ENCODE measurements at regions not wholly inside any gene's neighbourhood (a gene's known extent, or its start where the extent isn't known, plus 50 kb on each side); places are given as distances from the start of the nearest gene placed in this dataset.

GRCh38 chr20:46789339-46790028 is 80.0 kb downstream of the SLC2A10 start:
- no peak overlapping the region for H2BK5ac ChIP-seq (ENCODE audit: low read depth, low read length, poor library complexity, severe bottlenecking)
- H3K4me3 ChIP-seq (ENCODE audit: insufficient read depth in 1 of 2, low read depth in 1 of 2, low read length in 2 of 2), result no peak overlapping the region
- H4K8ac ChIP-seq (ENCODE audit: low read length), result no peak overlapping the region
- no peaks in the 10 kb centered on the region for H3K36me3 ChIP-seq (ENCODE audit: control insufficient read depth in 1 of 2, insufficient read depth in 2 of 2, low read depth in 1 of 2, low read length in 2 of 2)
- H3K14ac ChIP-seq (ENCODE audit: low read length in 2 of 2), result no peak overlapping the region
- H2BK12ac ChIP-seq (ENCODE audit: low read length in 2 of 2), result no peak overlapping the region
- H3K9me3 ChIP-seq (ENCODE audit: control insufficient read depth, low read length), result no peaks in the 10 kb centered on the region
- peaks cover 0 to 60% of the 10 kb centered on the region in 2 experiments for H3K27me3 ChIP-seq (ENCODE audit: control insufficient read depth in 1 of 2, insufficient read depth in 1 of 2, low read length in 2 of 2)
- H3K18ac ChIP-seq (ENCODE audit: low read depth in 1 of 2, low read length in 2 of 2), result no peak overlapping the region
- H3K4me2 ChIP-seq (ENCODE audit: low read length, poor library complexity, severe bottlenecking), result no peak overlapping the region
- H2AFZ ChIP-seq (ENCODE audit: low read depth, low read length), result no peak overlapping the region
- no peak overlapping the region for H2BK120ac ChIP-seq (ENCODE audit: low read depth, low read length)
- no peak overlapping the region for H4K91ac ChIP-seq (ENCODE audit: low read length)
- no peak overlapping the region for H2BK15ac ChIP-seq (ENCODE audit: low read depth, poor library complexity, severe bottlenecking)
- no peaks in the 10 kb centered on the region for H3K79me1 ChIP-seq (replicated peaks; ENCODE audit: low read length, poor library complexity, severe bottlenecking)
- no peak overlapping the region for H3K9ac ChIP-seq (ENCODE audit: low read length)
- no peak overlapping the region for H2AK5ac ChIP-seq (ENCODE audit: low read length, severe bottlenecking)
- DNase-seq, result no peak
- no peak overlapping the region for H3K4ac ChIP-seq (ENCODE audit: low read depth in 1 of 2, low read length in 2 of 2)
- 92% methylated on average over 10 of the region's 13 CpGs for WGBS
- H3K27ac ChIP-seq (ENCODE audit: low read length, poor library complexity, severe bottlenecking), result no peak overlapping the region
- no peaks in the 10 kb centered on the region for H3K4me1 ChIP-seq (ENCODE audit: control insufficient read depth, insufficient read depth, low read depth, low read length)
- no peak overlapping the region for H3K23ac ChIP-seq (ENCODE audit: low read length in 2 of 2)

GRCh38 chr20:46791722-46792416 is 82.4 kb downstream of the SLC2A10 start:
- H3K4me3 ChIP-seq (ENCODE audit: insufficient read depth in 1 of 2, low read depth in 1 of 2, low read length in 2 of 2), result peak overlapping the region in 1 of 2 experiments; percentile 21
- H3K23ac ChIP-seq (ENCODE audit: low read length in 2 of 2), result no peak overlapping the region
- WGBS, result 71% methylated on average over 10 of the region's 10 CpGs
- H3K27me3 ChIP-seq (ENCODE audit: control insufficient read depth in 1 of 2, insufficient read depth in 1 of 2, low read length in 2 of 2), result peaks cover 0 to 75% of the 10 kb centered on the region in 2 experiments
- H3K27ac ChIP-seq (ENCODE audit: low read length, poor library complexity, severe bottlenecking), result no peak overlapping the region
- no peak overlapping the region for H2BK12ac ChIP-seq (ENCODE audit: low read length in 2 of 2)
- H3K4me1 ChIP-seq (ENCODE audit: control insufficient read depth, insufficient read depth, low read depth, low read length), result no peaks in the 10 kb centered on the region
- no peak overlapping the region for H3K9ac ChIP-seq (ENCODE audit: low read length)
- no peak for DNase-seq
- H3K79me1 ChIP-seq (replicated peaks; ENCODE audit: low read length, poor library complexity, severe bottlenecking), result no peaks in the 10 kb centered on the region
- no peaks in the 10 kb centered on the region for H3K36me3 ChIP-seq (ENCODE audit: control insufficient read depth in 1 of 2, insufficient read depth in 2 of 2, low read depth in 1 of 2, low read length in 2 of 2)
- no peak overlapping the region for H2BK5ac ChIP-seq (ENCODE audit: low read depth, low read length, poor library complexity, severe bottlenecking)
- no peak overlapping the region for H3K18ac ChIP-seq (ENCODE audit: low read depth in 1 of 2, low read length in 2 of 2)
- no peak overlapping the region for H3K14ac ChIP-seq (ENCODE audit: low read length in 2 of 2)
- no peak overlapping the region for H2AK5ac ChIP-seq (ENCODE audit: low read length, severe bottlenecking)
- H2AFZ ChIP-seq (ENCODE audit: low read depth, low read length), result no peak overlapping the region
- no peak overlapping the region for H4K8ac ChIP-seq (ENCODE audit: low read length)
- H2BK15ac ChIP-seq (ENCODE audit: low read depth, poor library complexity, severe bottlenecking), result no peak overlapping the region
- no peak overlapping the region for H4K91ac ChIP-seq (ENCODE audit: low read length)
- no peak overlapping the region for H2BK120ac ChIP-seq (ENCODE audit: low read depth, low read length)
- H3K9me3 ChIP-seq (ENCODE audit: control insufficient read depth, low read length), result no peaks in the 10 kb centered on the region
- H3K4ac ChIP-seq (ENCODE audit: low read depth in 1 of 2, low read length in 2 of 2), result no peak overlapping the region
- H3K4me2 ChIP-seq (ENCODE audit: low read length, poor library complexity, severe bottlenecking), result no peak overlapping the region

- H3K4me2 ChIP-seq (ENCODE audit: low read length, poor library complexity, severe bottlenecking), result no peak overlapping the region
- H2BK15ac ChIP-seq (ENCODE audit: low read depth, poor library complexity, severe bottlenecking), result no peak overlapping the region
- peaks cover 4% of the 10 kb centered on the region for H3K9me3 ChIP-seq (ENCODE audit: control insufficient read depth, low read length)
- peaks cover 0 to 94% of the 10 kb centered on the region in 2 experiments for H3K27me3 ChIP-seq (ENCODE audit: control insufficient read depth in 1 of 2, insufficient read depth in 1 of 2, low read length in 2 of 2)
- DNase-seq, result no peak
- H3K14ac ChIP-seq (ENCODE audit: low read length in 2 of 2), result no peak overlapping the region
- H2BK12ac ChIP-seq (ENCODE audit: low read length in 2 of 2), result no peak overlapping the region
- H3K4ac ChIP-seq (ENCODE audit: low read depth in 1 of 2, low read length in 2 of 2), result no peak overlapping the region
- no peak overlapping the region for H2AK5ac ChIP-seq (ENCODE audit: low read length, severe bottlenecking)
- H3K27ac ChIP-seq (ENCODE audit: low read length, poor library complexity, severe bottlenecking), result no peak overlapping the region
- no peak overlapping the region for H2BK5ac ChIP-seq (ENCODE audit: low read depth, low read length, poor library complexity, severe bottlenecking)
- H2BK120ac ChIP-seq (ENCODE audit: low read depth, low read length), result no peak overlapping the region
- no peak overlapping the region for H3K23ac ChIP-seq (ENCODE audit: low read length in 2 of 2)
- no peak overlapping the region for H3K9ac ChIP-seq (ENCODE audit: low read length)
- H3K4me3 ChIP-seq (ENCODE audit: insufficient read depth in 1 of 2, low read depth in 1 of 2, low read length in 2 of 2), result no peak overlapping the region
- no peak overlapping the region for H2AFZ ChIP-seq (ENCODE audit: low read depth, low read length)
- H3K4me1 ChIP-seq (ENCODE audit: control insufficient read depth, insufficient read depth, low read depth, low read length), result no peaks in the 10 kb centered on the region
- H3K79me1 ChIP-seq (replicated peaks; ENCODE audit: low read length, poor library complexity, severe bottlenecking), result no peaks in the 10 kb centered on the region
- WGBS, result 86% methylated on average over 5 of the region's 5 CpGs
- no peak overlapping the region for H4K91ac ChIP-seq (ENCODE audit: low read length)
- no peak overlapping the region for H4K8ac ChIP-seq (ENCODE audit: low read length)
- no peaks in the 10 kb centered on the region for H3K36me3 ChIP-seq (ENCODE audit: control insufficient read depth in 1 of 2, insufficient read depth in 2 of 2, low read depth in 1 of 2, low read length in 2 of 2)
- no peak overlapping the region for H3K18ac ChIP-seq (ENCODE audit: low read depth in 1 of 2, low read length in 2 of 2)
Measured at GRCh38 chr20:46797206-46797605, 87.8 kb downstream of the SLC2A10 start.

- Histone ChIP-seq H3K14ac (ENCODE audit: low read length in 2 of 2) (no peak overlapping the region), H3K9ac (ENCODE audit: low read length) (no peak overlapping the region), H3K36me3 (ENCODE audit: control insufficient read depth in 1 of 2, insufficient read depth in 2 of 2, low read depth in 1 of 2, low read length in 2 of 2) (no peaks in the 10 kb centered on the region), H3K4me2 (ENCODE audit: low read length, poor library complexity, severe bottlenecking) (no peak overlapping the region), H3K27ac (ENCODE audit: low read length, poor library complexity, severe bottlenecking) (no peak overlapping the region), H4K91ac (ENCODE audit: low read length) (no peak overlapping the region), H2BK15ac (ENCODE audit: low read depth, poor library complexity, severe bottlenecking) (no peak overlapping the region), H2BK120ac (ENCODE audit: low read depth, low read length) (no peak overlapping the region), H2BK5ac (ENCODE audit: low read depth, low read length, poor library complexity, severe bottlenecking) (no peak overlapping the region), H3K23ac (ENCODE audit: low read length in 2 of 2) (no peak overlapping the region), H3K4ac (ENCODE audit: low read depth in 1 of 2, low read length in 2 of 2) (no peak overlapping the region), H2BK12ac (ENCODE audit: low read length in 2 of 2) (no peak overlapping the region), H2AFZ (ENCODE audit: low read depth, low read length) (no peak overlapping the region), H2AK5ac (ENCODE audit: low read length, severe bottlenecking) (no peak overlapping the region), H3K18ac (ENCODE audit: low read depth in 1 of 2, low read length in 2 of 2) (no peak overlapping the region), H3K79me1 (replicated peaks; ENCODE audit: low read length, poor library complexity, severe bottlenecking) (no peaks in the 10 kb centered on the region), H3K4me3 (ENCODE audit: insufficient read depth in 1 of 2, low read depth in 1 of 2, low read length in 2 of 2) (no peak overlapping the region), H3K4me1 (ENCODE audit: control insufficient read depth, insufficient read depth, low read depth, low read length) (no peaks in the 10 kb centered on the region), H3K27me3 (ENCODE audit: control insufficient read depth in 1 of 2, insufficient read depth in 1 of 2, low read length in 2 of 2) (peaks cover 0 to 95% of the 10 kb centered on the region in 2 experiments), H4K8ac (ENCODE audit: low read length) (no peak overlapping the region), H3K9me3 (ENCODE audit: control insufficient read depth, low read length) (peaks cover 6% of the 10 kb centered on the region)
- DNase-seq, result no peak
- 46% methylated on average over 6 of the region's 6 CpGs for WGBS
Measured at GRCh38 chr20:46798430-46798829, 89.0 kb downstream of the SLC2A10 start.
